Breast epithelium (tissue), 4 donors: ENCODE measurements at regions not wholly inside any gene's neighbourhood (a gene's known extent, or its start where the extent isn't known, plus 50 kb on each side); places are given as distances from the start of the nearest gene placed in this dataset.

Experiments used
- DNase-seq, 2 donors: peaks; one replicate each; pipeline ENCODE4 v3.0.0-alpha.2; 2019; ENCODE audit warnings: low spot score in 2 of 2
- H3K27ac ChIP-seq, 2 donors: fragments of 200-600 bp; sonication (generic) in 1 of 2; one replicate each; pipeline ENCODE4 v1.5.1; 2016 to 2019; ENCODE audit warnings: mild to moderate bottlenecking in 1 of 2
- H3K27me3 ChIP-seq, 2 donors: fragments of 200-600 bp; sonication (generic) in 1 of 2; one replicate each; pipeline versions ENCODE4 v1.5.1 to v1.6.0; 2017 to 2019; ENCODE audit warnings: control low read depth in 1 of 2, mild to moderate bottlenecking in 1 of 2
- H3K36me3 ChIP-seq: fragments of 200-600 bp; one replicate; pipeline ENCODE4 v1.5.1; 2019
- H3K4me1 ChIP-seq, 2 donors: fragments of 200-600 bp; sonication (generic); one replicate each; pipeline ENCODE4 v1.5.1; 2016 to 2019; ENCODE audit warnings: control low read depth in 1 of 2
- H3K4me3 ChIP-seq, 3 donors: fragments of 200-600 bp; sonication (generic); 1 replicate in 2 of 3; 2 replicates in 1 of 3; pipeline ENCODE4 v1.5.1; 2016 to 2019; ENCODE audit warnings: mild to moderate bottlenecking in 3 of 3, moderate library complexity in 2 of 3
- H3K9me3 ChIP-seq, 2 donors: fragments of 200-600 bp; sonication (generic) in 1 of 2; one replicate each; pipeline ENCODE4 v1.5.1; 2016 to 2019; ENCODE audit warnings: control low read depth in 1 of 2
- POLR2A ChIP-seq: fragments of 450-650 bp; IDR thresholded peaks from one replicate; pipeline ENCODE4 v1.6.1; 2016; ENCODE audit warnings: antibody characterized with exemption, mild to moderate bottlenecking, moderate library complexity
- POLR2AphosphoS5 ChIP-seq, 3 donors: sonication (generic); formaldehyde crosslinking; IDR thresholded peaks; one replicate each; pipeline ENCODE4 v1.6.1; 2017; ENCODE audit warnings: antibody characterized with exemption in 3 of 3
- intact Hi-C: fragments of 100-400 bp; cut with DNase I; formaldehyde crosslinking; loops from one replicate; pipeline ENCODE4 v1.15.1; 2023; ENCODE audit warnings: low total_unique reads
- TF ChIP-seq, protein P1 (sequence below), 3 donors: fragments of 450-650 bp; IDR thresholded peaks; one replicate each; pipeline ENCODE4 v1.5.1; 2016 to 2017; ENCODE audit warnings: antibody characterized with exemption in 3 of 3, mild to moderate bottlenecking in 3 of 3, moderate library complexity in 3 of 3

GRCh38 chr6:93829009-93829408 is 409.6 kb upstream of the EPHA7 start:
- no peaks in the 10 kb centered on the region for H3K9me3 ChIP-seq
- no peaks in the 10 kb centered on the region for H3K36me3 ChIP-seq
- H3K27ac ChIP-seq: no peak overlapping the region
- no peak overlapping the region for H3K4me3 ChIP-seq
- no peak for DNase-seq
- intact Hi-C loops: no loop called here
- no peaks in the 10 kb centered on the region for H3K4me1 ChIP-seq
- TF ChIP-seq, protein P1, sequence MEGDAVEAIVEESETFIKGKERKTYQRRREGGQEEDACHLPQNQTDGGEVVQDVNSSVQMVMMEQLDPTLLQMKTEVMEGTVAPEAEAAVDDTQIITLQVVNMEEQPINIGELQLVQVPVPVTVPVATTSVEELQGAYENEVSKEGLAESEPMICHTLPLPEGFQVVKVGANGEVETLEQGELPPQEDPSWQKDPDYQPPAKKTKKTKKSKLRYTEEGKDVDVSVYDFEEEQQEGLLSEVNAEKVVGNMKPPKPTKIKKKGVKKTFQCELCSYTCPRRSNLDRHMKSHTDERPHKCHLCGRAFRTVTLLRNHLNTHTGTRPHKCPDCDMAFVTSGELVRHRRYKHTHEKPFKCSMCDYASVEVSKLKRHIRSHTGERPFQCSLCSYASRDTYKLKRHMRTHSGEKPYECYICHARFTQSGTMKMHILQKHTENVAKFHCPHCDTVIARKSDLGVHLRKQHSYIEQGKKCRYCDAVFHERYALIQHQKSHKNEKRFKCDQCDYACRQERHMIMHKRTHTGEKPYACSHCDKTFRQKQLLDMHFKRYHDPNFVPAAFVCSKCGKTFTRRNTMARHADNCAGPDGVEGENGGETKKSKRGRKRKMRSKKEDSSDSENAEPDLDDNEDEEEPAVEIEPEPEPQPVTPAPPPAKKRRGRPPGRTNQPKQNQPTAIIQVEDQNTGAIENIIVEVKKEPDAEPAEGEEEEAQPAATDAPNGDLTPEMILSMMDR (IDR thresholded peaks at IDR 0.05): no peak
- no peak for TF ChIP-seq POLR2A
- no peak for TF ChIP-seq POLR2AphosphoS5 (IDR thresholded peaks at IDR 0.05)
- H3K27me3 ChIP-seq: no peaks in the 10 kb centered on the region

DNA sequence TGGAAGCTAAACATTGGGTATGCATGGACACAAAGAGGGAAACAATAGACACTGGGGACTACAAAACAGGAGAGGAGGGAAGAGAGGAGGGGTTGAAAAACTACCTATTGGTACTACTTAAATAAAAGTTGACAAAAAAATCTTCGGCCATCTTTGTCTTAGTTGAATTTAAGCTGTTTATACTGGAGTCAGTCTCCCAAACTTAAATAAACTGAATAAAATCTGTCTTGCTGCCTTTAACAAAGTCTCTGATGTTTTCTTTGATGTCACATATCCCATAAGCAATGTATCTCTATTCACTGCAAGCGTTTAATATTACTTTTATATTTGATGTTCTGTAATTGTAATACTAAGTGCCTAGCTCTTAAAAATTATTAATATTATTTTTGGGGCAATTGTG is 409.2 kb upstream of the EPHA7 start:
- no peaks in the 10 kb centered on the region for H3K9me3 ChIP-seq
- no peak for DNase-seq
- TF ChIP-seq, protein P1 (IDR thresholded peaks at IDR 0.05): no peak
- no peaks in the 10 kb centered on the region for H3K27me3 ChIP-seq
- H3K4me1 ChIP-seq: no peaks in the 10 kb centered on the region
- H3K36me3 ChIP-seq: no peaks in the 10 kb centered on the region
- no peak overlapping the region for H3K27ac ChIP-seq
- no peak overlapping the region for H3K4me3 ChIP-seq
- intact Hi-C loops: no loop called here

DNA sequence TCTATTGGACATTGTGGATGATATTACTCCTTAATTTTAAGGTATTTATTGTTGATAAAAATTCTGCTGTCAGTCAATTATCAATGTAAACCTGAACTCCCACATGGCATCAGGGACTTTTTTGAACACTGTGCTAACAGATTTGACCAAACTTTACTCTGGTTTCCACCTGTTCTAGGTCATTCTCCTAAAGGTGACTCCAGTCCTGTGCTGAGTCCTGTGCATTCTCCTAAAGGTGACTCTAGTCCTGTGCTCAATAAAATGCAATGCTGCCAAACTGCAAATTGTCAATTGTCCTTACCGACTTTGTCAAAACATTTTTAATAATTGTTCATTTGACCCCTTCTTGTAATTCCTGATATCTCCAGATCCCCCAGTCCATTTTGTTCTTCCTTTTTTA is 408.4 kb upstream of the EPHA7 start:
- Histone ChIP-seq H3K4me3 (no peak overlapping the region), H3K9me3 (no peaks in the 10 kb centered on the region), H3K4me1 (no peaks in the 10 kb centered on the region), H3K27ac (no peak overlapping the region), H3K36me3 (no peaks in the 10 kb centered on the region), H3K27me3 (no peaks in the 10 kb centered on the region)
- DNase-seq: no peak
- intact Hi-C loops: no loop called here
- no peak for TF ChIP-seq POLR2A
- TF ChIP-seq POLR2AphosphoS5 (IDR thresholded peaks at IDR 0.05): no peak
- TF ChIP-seq, protein P1 (IDR thresholded peaks at IDR 0.05): no peak

- no peaks in the 10 kb centered on the region for H3K4me1 ChIP-seq
- intact Hi-C loops: no loop called here
- no peaks in the 10 kb centered on the region for H3K36me3 ChIP-seq
- no peak for DNase-seq
- H3K4me3 ChIP-seq: no peak overlapping the region
- H3K27ac ChIP-seq: no peak overlapping the region
- TF ChIP-seq POLR2A (no peak), POLR2AphosphoS5 (IDR thresholded peaks at IDR 0.05) (no peak)
- TF ChIP-seq, protein P1 (IDR thresholded peaks at IDR 0.05): no peak
- H3K27me3 ChIP-seq: no peaks in the 10 kb centered on the region
- no peaks in the 10 kb centered on the region for H3K9me3 ChIP-seq
These were observed 406.6 kb upstream of the EPHA7 start for GRCh38 chr6:93825950-93826349.

GRCh38 chr6:93823489-93823888 is 404.1 kb upstream of the EPHA7 start:
- no peaks in the 10 kb centered on the region for H3K4me1 ChIP-seq

More at GRCh38 chr6:93823489-93823888, 404.1 kb upstream of the EPHA7 start:
- Histone ChIP-seq H3K27me3 (no peaks in the 10 kb centered on the region), H3K27ac (no peak overlapping the region), H3K4me3 (no peak overlapping the region), H3K36me3 (no peaks in the 10 kb centered on the region), H3K9me3 (no peaks in the 10 kb centered on the region)
- intact Hi-C loops: no loop called here
- DNase-seq: no peak
- TF ChIP-seq, protein P1 (IDR thresholded peaks at IDR 0.05): no peak
- no peak for TF ChIP-seq POLR2A
- no peak for TF ChIP-seq POLR2AphosphoS5 (IDR thresholded peaks at IDR 0.05)
